22Rv1 (cell line): ENCODE measurements at regions not wholly inside any gene's neighbourhood (a gene's known extent, or its start where the extent isn't known, plus 50 kb on each side); places are given as distances from the start of the nearest gene placed in this dataset.
A peak's percentile ranks its signal among the peaks of the same experiment; 100 is the strongest.
"Not testable (repeated sequence)": the region's sequence is repeated elsewhere in the genome, so short reads cannot be mapped to it uniquely, and the experiment has no call there.

Experiments
- H3K27ac ChIP-seq: fragments of 450-650 bp; 2 replicates; pipeline ENCODE4 v1.5.1; 2017
- ZFX ChIP-seq: fragments of 450-650 bp; IDR thresholded peaks from 2 replicates; pipeline ENCODE4 v1.6.1; 2017; ENCODE audit warnings: antibody characterized with exemption, borderline replicate concordance
- TF ChIP-seq, protein P1 (sequence below): fragments of 450-650 bp; IDR thresholded peaks from 2 replicates; pipeline ENCODE4 v1.5.1; 2017; ENCODE audit warnings: mild to moderate bottlenecking

- no peak for TF ChIP-seq ZFX
- TF ChIP-seq, protein P1, sequence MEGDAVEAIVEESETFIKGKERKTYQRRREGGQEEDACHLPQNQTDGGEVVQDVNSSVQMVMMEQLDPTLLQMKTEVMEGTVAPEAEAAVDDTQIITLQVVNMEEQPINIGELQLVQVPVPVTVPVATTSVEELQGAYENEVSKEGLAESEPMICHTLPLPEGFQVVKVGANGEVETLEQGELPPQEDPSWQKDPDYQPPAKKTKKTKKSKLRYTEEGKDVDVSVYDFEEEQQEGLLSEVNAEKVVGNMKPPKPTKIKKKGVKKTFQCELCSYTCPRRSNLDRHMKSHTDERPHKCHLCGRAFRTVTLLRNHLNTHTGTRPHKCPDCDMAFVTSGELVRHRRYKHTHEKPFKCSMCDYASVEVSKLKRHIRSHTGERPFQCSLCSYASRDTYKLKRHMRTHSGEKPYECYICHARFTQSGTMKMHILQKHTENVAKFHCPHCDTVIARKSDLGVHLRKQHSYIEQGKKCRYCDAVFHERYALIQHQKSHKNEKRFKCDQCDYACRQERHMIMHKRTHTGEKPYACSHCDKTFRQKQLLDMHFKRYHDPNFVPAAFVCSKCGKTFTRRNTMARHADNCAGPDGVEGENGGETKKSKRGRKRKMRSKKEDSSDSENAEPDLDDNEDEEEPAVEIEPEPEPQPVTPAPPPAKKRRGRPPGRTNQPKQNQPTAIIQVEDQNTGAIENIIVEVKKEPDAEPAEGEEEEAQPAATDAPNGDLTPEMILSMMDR, result no peak
- no peak overlapping the region for H3K27ac ChIP-seq
These were observed 59.7 kb downstream of the HMGB3 start for GRCh38 chrX:151042842-151043241.

- H3K27ac ChIP-seq, result not testable (repeated sequence)
These were observed 83.2 kb downstream of the HMGB3 start for GRCh38 chrX:151066373-151066772.

DNA sequence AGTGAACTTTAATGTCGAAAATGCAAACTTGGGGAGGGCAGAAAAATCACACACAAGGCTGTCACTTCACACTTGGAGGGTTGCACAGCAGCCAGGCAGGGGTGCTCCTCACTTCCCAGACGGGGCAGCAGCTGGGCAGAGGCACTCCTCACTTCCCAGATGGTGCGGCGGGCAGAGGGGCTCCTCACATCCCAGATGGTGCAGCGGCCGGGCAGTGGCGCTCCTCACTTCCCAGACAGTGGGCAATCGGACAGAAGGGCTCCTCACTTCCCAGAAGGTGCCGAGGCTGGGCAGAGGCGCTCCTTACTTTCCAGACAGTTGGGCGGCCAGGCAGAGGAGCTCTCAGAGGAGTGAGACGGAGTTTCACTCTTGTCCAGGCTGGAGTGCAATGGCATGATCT lies 90.6 kb downstream of the HMGB3 start:
- no peak for TF ChIP-seq ZFX
- TF ChIP-seq, protein P1, result no peak
- H3K27ac ChIP-seq, result no peak overlapping the region

DNA sequence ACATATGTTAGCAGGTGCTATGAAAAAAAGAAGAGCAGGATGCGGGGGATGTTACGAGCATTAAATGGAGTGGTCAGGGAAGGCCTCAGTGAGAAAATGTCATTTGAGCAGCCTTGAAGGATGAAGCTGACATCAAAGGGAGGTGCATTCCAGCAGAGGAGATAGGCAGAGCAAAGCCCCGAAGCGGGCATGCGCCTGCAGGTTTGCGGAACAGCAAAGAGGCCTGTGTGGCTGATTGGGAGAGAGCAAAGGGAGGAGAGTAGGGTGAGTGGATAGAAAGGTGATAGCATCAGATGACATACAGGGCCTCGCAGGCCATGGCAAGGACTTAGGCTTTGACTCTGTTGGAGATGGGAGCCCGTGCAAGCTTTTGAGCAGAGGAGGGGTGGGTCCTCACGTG lies 95.4 kb upstream of the GPR50 start:
- no peak overlapping the region for H3K27ac ChIP-seq

GRCh38 chrX:151082077-151082948 lies 94.1 kb upstream of the GPR50 start:
- TF ChIP-seq, protein P1, result peak; percentile 86
- TF ChIP-seq ZFX, result no peak
- H3K27ac ChIP-seq, result no peak overlapping the region

More for the DNA sequence above, 95.4 kb upstream of the GPR50 start:
- TF ChIP-seq, protein P1, result no peak
- no peak for TF ChIP-seq ZFX

GRCh38 chrX:151084454-151084853 lies 91.9 kb upstream of the GPR50 start:
- no peak overlapping the region for H3K27ac ChIP-seq
- TF ChIP-seq, protein P1, result no peak
- no peak for TF ChIP-seq ZFX

DNA sequence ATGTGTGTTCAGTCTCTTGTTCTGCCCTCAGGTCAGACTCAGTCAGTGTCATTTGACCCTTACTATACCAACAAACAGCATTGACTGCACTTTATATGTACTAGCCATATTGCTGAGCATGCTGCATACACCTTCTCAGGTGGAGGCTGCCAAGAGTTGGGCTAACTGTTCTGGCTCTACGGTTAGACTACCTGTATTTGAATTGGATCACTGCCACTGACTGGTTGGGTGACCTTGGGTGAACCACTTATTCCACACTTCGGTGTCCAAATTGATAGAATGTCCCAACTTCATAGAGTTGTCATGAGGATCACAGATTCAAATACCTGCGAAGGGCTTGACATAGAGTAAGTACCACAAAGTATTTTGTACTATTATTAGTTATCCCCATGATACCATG lies 91.2 kb upstream of the GPR50 start:
- no peak overlapping the region for H3K27ac ChIP-seq
- TF ChIP-seq, protein P1, result no peak
- TF ChIP-seq ZFX, result no peak

DNA sequence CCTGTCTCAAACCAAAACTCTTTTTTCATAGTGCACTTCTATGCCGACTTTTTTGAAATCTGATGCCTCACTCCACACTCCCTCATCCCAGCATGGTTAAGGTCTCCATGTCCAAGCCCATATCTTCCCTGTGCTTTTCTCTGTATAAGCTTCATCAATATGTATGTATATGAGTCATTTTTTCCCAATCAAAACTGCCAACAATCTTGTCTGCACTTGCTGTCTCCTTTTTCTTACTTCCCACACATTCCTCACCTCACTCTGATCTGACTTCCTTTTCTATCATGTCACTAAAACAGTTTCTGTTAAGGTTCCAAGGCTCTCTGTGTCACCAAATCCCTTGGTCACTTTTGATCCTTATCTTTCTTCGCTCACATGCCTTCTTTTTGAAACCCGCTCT lies 88.2 kb upstream of the GPR50 start:
- H3K27ac ChIP-seq, result no peak overlapping the region
- TF ChIP-seq, protein P1, result no peak
- no peak for TF ChIP-seq ZFX
